Smooth muscle cell (in vitro differentiated cells): ENCODE measurements at regions not wholly inside any gene's neighbourhood (a gene's known extent, or its start where the extent isn't known, plus 50 kb on each side); places are given as distances from the start of the nearest gene placed in this dataset.

Source experiments
- DNase-seq: peaks from one replicate; lab custom pipeline; 2025; ENCODE audit not compliant: unreplicated experiment; lab: John Stamatoyannopoulos, UW
- H2AFZ ChIP-seq: fragments of 200-600 bp; sonication (generic); 2 replicates; pipeline ENCODE4 v1.6.0; 2016; ENCODE audit warnings: antibody characterized with exemption, low read depth, mild to moderate bottlenecking
- H3F3A ChIP-seq: fragments of 200-600 bp; sonication (generic); 2 replicates; pipeline ENCODE4 v1.6.0; 2017; ENCODE audit warnings: antibody characterized with exemption, low read depth
- H3K27ac ChIP-seq: fragments of 200-600 bp; sonication (generic); 2 replicates; pipeline ENCODE4 v1.5.1; 2016; ENCODE audit warnings: low read depth, mild to moderate bottlenecking
- H3K27me3 ChIP-seq: fragments of 200-600 bp; sonication (generic); 2 replicates; pipeline ENCODE4 v1.6.1; 2016; ENCODE audit warnings: low read depth, mild to moderate bottlenecking
- H3K36me3 ChIP-seq: fragments of 200-600 bp; sonication (generic); 2 replicates; pipeline ENCODE4 v1.5.1; 2016; ENCODE audit warnings: low read depth
- H3K4me1 ChIP-seq: fragments of 200-600 bp; sonication (generic); 2 replicates; pipeline ENCODE4 v1.5.1; 2016; ENCODE audit warnings: low read depth
- H3K4me2 ChIP-seq: fragments of 200-600 bp; sonication (generic); 2 replicates; pipeline ENCODE4 v1.6.0; 2016; ENCODE audit warnings: mild to moderate bottlenecking
- H3K4me3 ChIP-seq: fragments of 200-600 bp; sonication (generic); 2 replicates; pipeline ENCODE4 v1.5.1; 2016; ENCODE audit warnings: mild to moderate bottlenecking
- H3K79me2 ChIP-seq: fragments of 200-600 bp; sonication (generic); 2 replicates; pipeline ENCODE4 v1.6.0; 2016; ENCODE audit warnings: low read depth, mild to moderate bottlenecking
- H3K9ac ChIP-seq: fragments of 200-600 bp; sonication (generic); 2 replicates; pipeline ENCODE4 v1.6.0; 2016; ENCODE audit warnings: low read depth
- H3K9me3 ChIP-seq: fragments of 200-600 bp; sonication (generic); replicated peaks from 2 replicates; pipeline ENCODE4 v1.5.1; 2016; ENCODE audit warnings: low read depth
- H4K20me1 ChIP-seq: fragments of 200-600 bp; sonication (generic); 2 replicates; pipeline ENCODE4 v1.6.0; 2016; ENCODE audit warnings: low read depth
- CTCF ChIP-seq: fragments of 200-600 bp; sonication (generic); IDR thresholded peaks from 2 replicates; pipeline ENCODE4 v1.5.1; 2017; ENCODE audit warnings: borderline replicate concordance, mild to moderate bottlenecking, antibody characterized with exemption; ENCODE audit not compliant: insufficient read depth, poor library complexity, severe bottlenecking
- WGBS: methylation state at CpG from one replicate; pipeline ENCODE4 v1.1.7; 2016; ENCODE audit warnings: low lambda C conversion rate; 5-methylcytosine and 5-hydroxymethylcytosine counted together

DNA sequence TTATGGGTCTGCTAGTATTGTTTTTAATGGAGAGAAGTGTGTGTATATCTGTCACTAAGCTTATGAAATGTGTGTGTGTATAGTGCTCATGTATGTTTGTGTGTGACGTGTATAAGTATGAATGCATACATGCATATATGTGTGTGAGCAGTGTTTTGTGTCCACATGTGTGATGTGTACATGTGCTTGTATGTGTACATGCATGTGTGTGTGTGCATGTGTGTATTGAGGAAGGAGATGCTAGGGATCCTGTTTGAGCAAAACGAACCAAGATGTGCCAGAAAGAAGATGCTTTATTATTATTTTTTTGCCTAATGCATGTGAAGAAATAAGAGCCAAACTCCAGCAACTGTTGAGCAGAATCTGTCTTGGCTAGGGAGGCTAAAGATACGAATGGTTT, 301.3 kb upstream of the SKOR2 start:
- 88% methylated on average over 3 of the region's 3 CpGs for WGBS

GRCh38 chr18:47550611-47551010, 299.2 kb upstream of the SKOR2 start:
- no peaks in the 10 kb centered on the region for H3F3A ChIP-seq
- H3K4me3 ChIP-seq: no peak overlapping the region
- H3K9ac ChIP-seq: no peak overlapping the region
- H3K36me3 ChIP-seq: no peaks in the 10 kb centered on the region
- no peak for TF ChIP-seq CTCF
- 84% methylated on average over 2 of the region's 2 CpGs for WGBS
- H3K27me3 ChIP-seq: peaks cover 21% of the 10 kb centered on the region
- H3K4me2 ChIP-seq: no peak overlapping the region
- H4K20me1 ChIP-seq: no peaks in the 10 kb centered on the region
- no peak overlapping the region for H3K27ac ChIP-seq
- H3K79me2 ChIP-seq: no peaks in the 10 kb centered on the region
- no peaks in the 10 kb centered on the region for H3K4me1 ChIP-seq
- no peak overlapping the region for H2AFZ ChIP-seq
- DNase-seq: no peak
- no peaks in the 10 kb centered on the region for H3K9me3 ChIP-seq

More for the DNA sequence above, 301.3 kb upstream of the SKOR2 start:
- Histone ChIP-seq H3K79me2 (no peaks in the 10 kb centered on the region), H3K4me3 (no peak overlapping the region), H3K27ac (no peak overlapping the region), H3F3A (no peaks in the 10 kb centered on the region), H2AFZ (no peak overlapping the region), H3K4me1 (no peaks in the 10 kb centered on the region), H4K20me1 (no peaks in the 10 kb centered on the region), H3K9me3 (no peaks in the 10 kb centered on the region), H3K4me2 (no peak overlapping the region), H3K36me3 (no peaks in the 10 kb centered on the region), H3K9ac (no peak overlapping the region), H3K27me3 (peaks cover 14% of the 10 kb centered on the region)
- no peak for TF ChIP-seq CTCF
- no peak for DNase-seq

GRCh38 chr18:47549021-47549540, 297.6 kb upstream of the SKOR2 start:
- H3F3A ChIP-seq: no peaks in the 10 kb centered on the region

More at GRCh38 chr18:47549021-47549540, 297.6 kb upstream of the SKOR2 start:
- TF ChIP-seq CTCF: no peak
- Histone ChIP-seq H2AFZ (no peak overlapping the region), H3K27ac (no peak overlapping the region), H3K9ac (no peak overlapping the region), H4K20me1 (no peaks in the 10 kb centered on the region), H3K36me3 (no peaks in the 10 kb centered on the region), H3K4me3 (no peak overlapping the region), H3K9me3 (no peaks in the 10 kb centered on the region), H3K27me3 (peaks cover 35% of the 10 kb centered on the region), H3K79me2 (no peaks in the 10 kb centered on the region), H3K4me2 (no peak overlapping the region), H3K4me1 (no peaks in the 10 kb centered on the region)
- WGBS: 88% methylated on average over 2 of the region's 2 CpGs
- no peak for DNase-seq
